BJ (cell line): ENCODE measurements at regions not wholly inside any gene's neighbourhood (a gene's known extent, or its start where the extent isn't known, plus 50 kb on each side); places are given as distances from the start of the nearest gene placed in this dataset.

Source experiments
- CTCF ChIA-PET: fragments of 350-600 bp; formaldehyde crosslinking; extraction: SDS; loops from one replicate; lab custom pipeline; 2021; ENCODE audit warnings: antibody characterized with exemption, inconsistent platforms; lab: Yijun Ruan, JAX
- POLR2A ChIA-PET: fragments of 300-600 bp; sonication (Branson Sonifier 250); formaldehyde crosslinking; extraction: SDS; loops from one replicate; lab custom pipeline; 2021; ENCODE audit warnings: antibody characterized with exemption; lab: Charles Lee
- DNase-seq: peaks from one replicate; pipeline ENCODE4 v3.0.0-alpha.2; 2011; ENCODE audit warnings: low read depth
- H3K27me3 ChIP-seq: 2 replicates; pipeline ENCODE4 v1.6.0; 2011; ENCODE audit warnings: low read length; ENCODE audit not compliant: control insufficient read depth, insufficient read depth
- H3K36me3 ChIP-seq: 2 replicates; pipeline ENCODE4 v1.5.1; 2011; ENCODE audit warnings: low read length; ENCODE audit not compliant: control insufficient read depth, insufficient read depth
- H3K4me3 ChIP-seq: 2 replicates; pipeline ENCODE4 v1.5.1; 2011; ENCODE audit warnings: low read depth, mild to moderate bottlenecking, control low read depth, low read length
- CTCF ChIP-seq: IDR thresholded peaks from 2 replicates; pipeline ENCODE4 v1.5.1; 2011; ENCODE audit warnings: low read depth, mild to moderate bottlenecking, control low read depth, inconsistent platforms, low read length, moderate library complexity; ENCODE audit not compliant: insufficient read depth

GRCh38 chr7:25966469-25966868, 185.5 kb upstream of the NFE2L3 start:
- CTCF ChIA-PET, result no interaction called here
- H3K4me3 ChIP-seq, result no peak overlapping the region
- no peak for DNase-seq
- no peaks in the 10 kb centered on the region for H3K36me3 ChIP-seq
- TF ChIP-seq CTCF, result no peak
- no peaks in the 10 kb centered on the region for H3K27me3 ChIP-seq
- POLR2A ChIA-PET, result no interaction called here

- Histone ChIP-seq H3K4me3 (no peak overlapping the region), H3K27me3 (no peaks in the 10 kb centered on the region), H3K36me3 (no peaks in the 10 kb centered on the region)
- no peak for DNase-seq
- TF ChIP-seq CTCF, result no peak
- ChIA-PET POLR2A (no interaction called here), CTCF (no interaction called here)
Measured at GRCh38 chr7:25967278-25968204, 184.5 kb upstream of the NFE2L3 start.

GRCh38 chr7:25968205-25968993, 183.6 kb upstream of the NFE2L3 start:
- POLR2A ChIA-PET, result no interaction called here
- H3K27me3 ChIP-seq, result no peaks in the 10 kb centered on the region
- no peak for DNase-seq
- CTCF ChIA-PET, result no interaction called here
- no peak for TF ChIP-seq CTCF
- no peak overlapping the region for H3K4me3 ChIP-seq
- no peaks in the 10 kb centered on the region for H3K36me3 ChIP-seq

- H3K27me3 ChIP-seq, result no peaks in the 10 kb centered on the region
- H3K36me3 ChIP-seq, result no peaks in the 10 kb centered on the region
- H3K4me3 ChIP-seq, result no peak overlapping the region
- POLR2A ChIA-PET, result no interaction called here
- no peak for DNase-seq
- CTCF ChIA-PET, result no interaction called here
- no peak for TF ChIP-seq CTCF
Measured at GRCh38 chr7:25970356-25970755, 181.6 kb upstream of the NFE2L3 start.

- TF ChIP-seq CTCF, result no peak
- Histone ChIP-seq H3K36me3 (no peaks in the 10 kb centered on the region), H3K27me3 (no peaks in the 10 kb centered on the region), H3K4me3 (no peak overlapping the region)
- ChIA-PET POLR2A (no interaction called here), CTCF (interaction anchor here (0.7 kb wide), 1 partner anchor 625 kb away, joined by 3 read pairs; no protein-coding TSS in a partner anchor)
- DNase-seq, result no peak
Measured at GRCh38 chr7:25970911-25971310, 181.1 kb upstream of the NFE2L3 start.
